DOHH2 (cell line): ENCODE measurements at regions not wholly inside any gene's neighbourhood (a gene's known extent, or its start where the extent isn't known, plus 50 kb on each side); places are given as distances from the start of the nearest gene placed in this dataset.

Experiments used
- CTCF ChIP-seq: fragments of 200-600 bp; sonication (generic); IDR thresholded peaks from one replicate; pipeline ENCODE4 v1.5.1; 2014; ENCODE audit warnings: antibody characterized with exemption, mild to moderate bottlenecking, low read depth, low read length; ENCODE audit not compliant: poor library complexity, severe bottlenecking
- EZH2phosphoT487 ChIP-seq: fragments of 200-600 bp; sonication (generic); IDR thresholded peaks from 2 replicates; pipeline ENCODE4 v1.6.1; 2017; ENCODE audit warnings: borderline replicate concordance, mild to moderate bottlenecking, antibody characterized with exemption, low read length, moderate library complexity, mixed read lengths

GRCh38 chr5:17039170-17039569 is 103.1 kb upstream of the MYO10 start:
- TF ChIP-seq CTCF (no peak), EZH2phosphoT487 (no peak)
